Heart right ventricle (tissue), 16 donors: ENCODE measurements at regions not wholly inside any gene's neighbourhood (a gene's known extent, or its start where the extent isn't known, plus 50 kb on each side); places are given as distances from the start of the nearest gene placed in this dataset.

Source experiments
- ATAC-seq, 8 donors: fragments of 200-7000 bp; cut with Tn5 transposase; one replicate each; pipeline ENCODE4 v1.9.1; 2020; ENCODE audit warnings: mild to moderate bottlenecking in 8 of 8, moderate library complexity in 8 of 8, moderate number of reproducible peaks in 1 of 8
- DNase-seq, 2 donors: peaks; one replicate each; pipeline ENCODE4 v3.0.0-alpha.2; 2020
- H3K27ac ChIP-seq, 10 donors: fragments of 200-600 bp; sonication (generic) in 2 of 10; one replicate each; pipeline versions ENCODE4 v1.5.0 to v1.8.0; 2020 to 2022; ENCODE audit warnings: mild to moderate bottlenecking in 3 of 10
- H3K27me3 ChIP-seq, 7 donors: fragments of 200-600 bp; one replicate each; pipeline ENCODE4 v1.8.0; 2021 to 2022; ENCODE audit warnings: mild to moderate bottlenecking in 2 of 7
- H3K36me3 ChIP-seq, 9 donors: fragments of 200-600 bp; sonication (generic) in 1 of 9; one replicate each; pipeline versions ENCODE4 v1.5.0 to v1.8.0; 2020 to 2022; ENCODE audit warnings: mild to moderate bottlenecking in 2 of 9
- H3K4me1 ChIP-seq, 9 donors: fragments of 200-600 bp; sonication (generic) in 1 of 9; one replicate each; pipeline versions ENCODE4 v1.5.0 to v1.8.0; 2020 to 2022; ENCODE audit warnings: mild to moderate bottlenecking in 4 of 9
- H3K4me3 ChIP-seq, 10 donors: fragments of 200-600 bp; sonication (generic) in 2 of 10; one replicate each; pipeline versions ENCODE4 v1.5.0 to v1.8.0; 2020 to 2022; ENCODE audit warnings: mild to moderate bottlenecking in 7 of 10, moderate library complexity in 2 of 10
- H3K9me3 ChIP-seq, 11 donors: fragments of 200-600 bp in 10 of 11; sonication (generic) in 2 of 11; one replicate each; pipeline versions ENCODE4 v1.5.0 to v1.8.0; 2013 to 2022; ENCODE audit warnings: mild to moderate bottlenecking in 2 of 11, control low read depth in 1 of 11, moderate library complexity in 1 of 11
- CTCF ChIP-seq, 9 donors: fragments of 200-600 bp; sonication (generic) in 2 of 9; IDR thresholded peaks; one replicate each; pipeline versions ENCODE4 v1.5.0 to v1.8.0; 2021 to 2022; ENCODE audit warnings: antibody characterized with exemption in 9 of 9, mild to moderate bottlenecking in 5 of 9, moderate library complexity in 1 of 9
- WGBS, 2 donors: extraction: QIAGEN DNeasy Blood & Tissue Kit; methylation state at CpG; one replicate each; pipeline ENCODE4 v1.1.7; 2013; ENCODE audit warnings: inconsistent platforms in 1 of 2; 5-methylcytosine and 5-hydroxymethylcytosine counted together
- intact Hi-C, 10 donors: fragments of 100-400 bp; cut with DNase I; formaldehyde crosslinking; loops; one replicate each; pipeline versions ENCODE4 v1.11.1 to v1.14.2; 2022
- donor health status: Arrhythmogenic right ventricular cardiomyopathy.
- donor health status: ischemic (EF 13 %, LVEDD 7.1; RV severe dilation, severe dysfunction).
- donor health status: healthy with polysubstance abuse.
- donor health status: DM: no; HTN: yes; CAD: no.
- donor health status: DM: no; HTN: no; CAD: no.
- donor health status: ischemic (EF 25% LVEDD 6.9; RV normal size, moderate dysfunction).
- donor health status: ischemic (EF 25% LVEDD 5.7; RV mildly dilated, moderate dysfunction).
- donor health status: healthy.
- donor health status: DM: yes; HTN: yes; CAD: no.
- donor health status: Ischemic cardiomyopathy.
- donor health status: ischemic (EF 35%, LVEDD 5.7; RV mildly dilated, moderate dysfunction).
- donor health status: nonischemic (EF 11% LVEDD 7.7; RV severe dilation, severe dysfunction).
- donor health status: DM: yes; HTN: yes; CAD: no.
- donor health status: PGD.
- donor health status: ischemic (EF 29% LVEDD 5.4; RV normal size, mild dysfunction).
- donor health status: nonischemic (EF 23%, LVEDD 6.1; RV moderate dilation, normal function).

DNA sequence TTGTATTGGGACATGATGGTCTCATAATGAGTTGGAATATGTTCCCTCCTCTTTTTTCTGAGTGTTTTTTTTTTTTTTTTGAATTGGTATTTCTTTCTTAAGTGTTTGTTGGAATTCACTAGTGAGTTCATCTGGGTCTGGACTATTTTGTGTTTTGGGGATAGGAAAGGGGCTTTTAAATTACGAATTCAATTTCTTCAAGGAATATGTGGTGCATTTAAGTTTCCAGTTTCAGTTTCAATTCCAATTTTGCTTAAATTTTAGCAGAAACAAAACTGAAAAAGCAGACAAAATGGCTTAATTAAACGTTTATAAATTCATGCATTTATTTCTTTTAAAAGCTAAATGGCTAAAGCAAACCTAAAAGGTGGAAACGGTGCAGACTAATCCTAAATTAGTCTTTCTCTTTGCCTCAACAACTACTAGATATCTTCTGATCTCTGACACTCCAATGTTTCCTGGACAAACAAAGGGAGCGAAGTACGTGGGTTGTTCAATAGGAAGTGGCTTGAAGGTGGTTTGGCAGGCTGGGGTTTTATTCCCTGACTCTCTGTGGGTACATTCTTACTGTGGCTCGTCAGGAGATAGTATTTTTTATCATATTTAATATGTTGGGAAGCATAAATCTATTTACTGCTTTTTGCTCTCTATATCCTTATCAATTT lies 50.0 kb upstream of the CORO2B start:
- H3K27ac ChIP-seq: no peak overlapping the region
- 43 to 56% methylated on average over 6 of the region's 6 CpGs for WGBS, 2 donors
- peaks cover 0 to 36% (median 10%) of the 10 kb centered on the region in 11 donors for H3K9me3 ChIP-seq
- peaks cover 0 to 16% (median 0%) of the 10 kb centered on the region in 9 donors for H3K4me1 ChIP-seq
- H3K27me3 ChIP-seq: no peaks in the 10 kb centered on the region
- no peak for ATAC-seq
- no peaks in the 10 kb centered on the region for H3K36me3 ChIP-seq
- no peak for TF ChIP-seq CTCF (IDR thresholded peaks at IDR 0.05)
- intact Hi-C loops: loop anchor here in 1 of 10 donors (10.0 kb wide), 1 partner anchor 284 kb away; no protein-coding TSS in a partner anchor
- H3K4me3 ChIP-seq: peak overlapping the region in 5 of 10 donors; percentile 7 to 25 (median 15)
- no peak for DNase-seq
